Psoas muscle (tissue), 7 donors: ENCODE measurements at regions not wholly inside any gene's neighbourhood (a gene's known extent, or its start where the extent isn't known, plus 50 kb on each side); places are given as distances from the start of the nearest gene placed in this dataset.

ENCODE experiments used
- ATAC-seq, 4 donors: fragments of 200-7000 bp; cut with Tn5 transposase; one replicate each; pipeline ENCODE4 v1.9.1; 2020; ENCODE audit warnings: moderate library complexity in 3 of 4, mild to moderate bottlenecking in 2 of 4
- DNase-seq, 2 donors: peaks; one replicate each; pipeline ENCODE4 v3.0.0-alpha.2; 2020
- H3K27ac ChIP-seq: fragments of 200-600 bp; one replicate; pipeline ENCODE4 v1.8.0; 2022
- H3K27me3 ChIP-seq, 3 donors: fragments of 200-600 bp in 1 of 3; one replicate each; pipeline versions ENCODE4 v1.6.1 to v1.8.0; 2013 to 2022; ENCODE audit warnings: low read length in 2 of 3, mild to moderate bottlenecking in 2 of 3, moderate library complexity in 1 of 3; ENCODE audit not compliant: insufficient read depth in 3 of 3
- H3K36me3 ChIP-seq, 2 donors: fragments of 200-600 bp in 1 of 2; one replicate each; pipeline versions ENCODE4 v1.6.1 to v1.8.0; 2013 to 2022; ENCODE audit warnings: low read depth in 1 of 2, mild to moderate bottlenecking in 1 of 2, moderate library complexity in 1 of 2; ENCODE audit not compliant: insufficient read depth in 1 of 2
- H3K4me1 ChIP-seq: fragments of 200-600 bp; one replicate; pipeline ENCODE4 v1.8.0; 2022
- H3K4me3 ChIP-seq: fragments of 200-600 bp; one replicate; pipeline ENCODE4 v1.8.0; 2022; ENCODE audit warnings: mild to moderate bottlenecking
- H3K9me3 ChIP-seq: fragments of 200-600 bp; one replicate; pipeline ENCODE4 v1.8.0; 2022
- CTCF ChIP-seq: fragments of 200-600 bp; IDR thresholded peaks from one replicate; pipeline ENCODE4 v1.8.0; 2022; ENCODE audit warnings: antibody characterized with exemption
- WGBS, 3 donors: extraction: QIAGEN DNeasy Blood & Tissue Kit; methylation state at CpG; one replicate each; pipeline versions ENCODE4 v1.1.6 to v1.1.7; 2013; 5-methylcytosine and 5-hydroxymethylcytosine counted together
- intact Hi-C, 2 donors: fragments of 100-400 bp; cut with DNase I; formaldehyde crosslinking; loops; one replicate each; pipeline versions ENCODE4 v1.11.0 to v1.14.2; 2022
- donor health status: healthy with polysubstance abuse.
- donor health status: DM: no; HTN: no; CAD: no; lungs with moderate emphysema.
- donor health status: Bipolar disorder and iron deficiency.
- donor health status: healthy.
- donor health status: DM: yes; HTN: yes; CAD: no.
- donor health status: DM: no; HTN: no; CAD: no.
- donor health status: DM: yes; HTN: yes; CAD: no.

- Histone ChIP-seq H3K4me3 (no peak overlapping the region), H3K36me3 (no peaks in the 10 kb centered on the region), H3K27ac (no peak overlapping the region), H3K4me1 (no peaks in the 10 kb centered on the region), H3K9me3 (no peaks in the 10 kb centered on the region), H3K27me3 (no peaks in the 10 kb centered on the region)
- DNase-seq (no peak), ATAC-seq (no peak)
- WGBS, 3 donors: 69 to 74% (median 73%) methylated on average over 2 of the region's 2 CpGs
- no peak for TF ChIP-seq CTCF
- intact Hi-C loops: no loop called here
Observed at GRCh38 chr18:52277785-52278184, 62.2 kb upstream of the DCC start.

DNA sequence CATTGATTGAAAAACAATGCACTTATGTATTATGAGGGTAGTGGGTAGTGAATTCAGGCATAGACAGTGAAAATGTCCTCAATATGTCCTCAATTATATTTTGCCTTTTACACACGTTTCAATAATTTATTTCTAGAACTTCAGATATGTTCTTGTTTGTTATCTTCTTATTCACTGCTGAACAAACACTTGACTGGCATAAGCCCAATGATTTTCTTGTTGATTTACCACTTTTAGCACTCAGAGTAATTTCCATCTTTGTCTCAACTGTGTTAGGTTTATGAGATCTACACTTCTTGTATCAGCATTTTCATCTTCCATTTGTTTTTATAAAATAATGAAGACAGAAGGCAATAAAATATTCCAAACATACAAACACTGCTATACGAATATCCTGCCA is 61.8 kb upstream of the DCC start:
- no peaks in the 10 kb centered on the region for H3K4me1 ChIP-seq
- H3K27me3 ChIP-seq: no peaks in the 10 kb centered on the region
- no peak for DNase-seq
- no peaks in the 10 kb centered on the region for H3K9me3 ChIP-seq
- H3K27ac ChIP-seq: no peak overlapping the region
- 50 to 63% (median 61%) methylated on average over 2 of the region's 2 CpGs for WGBS, 3 donors
- H3K4me3 ChIP-seq: no peak overlapping the region
- no peak for TF ChIP-seq CTCF
- no peaks in the 10 kb centered on the region for H3K36me3 ChIP-seq
- no peak for ATAC-seq
- intact Hi-C loops: no loop called here

- DNase-seq (no peak), ATAC-seq (no peak)
- no peaks in the 10 kb centered on the region for H3K4me1 ChIP-seq
- H3K27me3 ChIP-seq: no peaks in the 10 kb centered on the region
- no peak overlapping the region for H3K27ac ChIP-seq
- no peaks in the 10 kb centered on the region for H3K9me3 ChIP-seq
- no peak overlapping the region for H3K4me3 ChIP-seq
- WGBS, 3 donors: 72 to 79% (median 77%) methylated on average over 2 of the region's 2 CpGs
- H3K36me3 ChIP-seq: no peaks in the 10 kb centered on the region
- TF ChIP-seq CTCF: no peak
- intact Hi-C loops: no loop called here
Observed at GRCh38 chr18:52280702-52281101, 59.3 kb upstream of the DCC start.

GRCh38 chr18:52283927-52284326 is 56.1 kb upstream of the DCC start:
- H3K9me3 ChIP-seq: no peaks in the 10 kb centered on the region
- ATAC-seq (no peak), DNase-seq (no peak)
- no peak for TF ChIP-seq CTCF
- H3K27me3 ChIP-seq: no peaks in the 10 kb centered on the region
- intact Hi-C loops: no loop called here
- no peaks in the 10 kb centered on the region for H3K4me1 ChIP-seq
- H3K36me3 ChIP-seq: no peaks in the 10 kb centered on the region
- no peak overlapping the region for H3K4me3 ChIP-seq
- WGBS, 3 donors: 49 to 61% (median 54%) methylated on average over 1 of the region's 1 CpG
- no peak overlapping the region for H3K27ac ChIP-seq

GRCh38 chr18:52286675-52287074 is 53.3 kb upstream of the DCC start:
- intact Hi-C loops: no loop called here
- DNase-seq (no peak), ATAC-seq (no peak)
- Histone ChIP-seq H3K4me1 (no peaks in the 10 kb centered on the region), H3K27ac (no peak overlapping the region), H3K27me3 (no peaks in the 10 kb centered on the region), H3K4me3 (no peak overlapping the region), H3K9me3 (no peaks in the 10 kb centered on the region), H3K36me3 (no peaks in the 10 kb centered on the region)
- no peak for TF ChIP-seq CTCF
- 78 to 91% (median 83%) methylated on average over 6 of the region's 6 CpGs for WGBS, 3 donors
